ENCODE measurements at regions not wholly inside any gene's neighbourhood (a gene's known extent, or its start where the extent isn't known, plus 50 kb on each side); places are given as distances from the start of the nearest gene placed in this dataset.

DNA sequence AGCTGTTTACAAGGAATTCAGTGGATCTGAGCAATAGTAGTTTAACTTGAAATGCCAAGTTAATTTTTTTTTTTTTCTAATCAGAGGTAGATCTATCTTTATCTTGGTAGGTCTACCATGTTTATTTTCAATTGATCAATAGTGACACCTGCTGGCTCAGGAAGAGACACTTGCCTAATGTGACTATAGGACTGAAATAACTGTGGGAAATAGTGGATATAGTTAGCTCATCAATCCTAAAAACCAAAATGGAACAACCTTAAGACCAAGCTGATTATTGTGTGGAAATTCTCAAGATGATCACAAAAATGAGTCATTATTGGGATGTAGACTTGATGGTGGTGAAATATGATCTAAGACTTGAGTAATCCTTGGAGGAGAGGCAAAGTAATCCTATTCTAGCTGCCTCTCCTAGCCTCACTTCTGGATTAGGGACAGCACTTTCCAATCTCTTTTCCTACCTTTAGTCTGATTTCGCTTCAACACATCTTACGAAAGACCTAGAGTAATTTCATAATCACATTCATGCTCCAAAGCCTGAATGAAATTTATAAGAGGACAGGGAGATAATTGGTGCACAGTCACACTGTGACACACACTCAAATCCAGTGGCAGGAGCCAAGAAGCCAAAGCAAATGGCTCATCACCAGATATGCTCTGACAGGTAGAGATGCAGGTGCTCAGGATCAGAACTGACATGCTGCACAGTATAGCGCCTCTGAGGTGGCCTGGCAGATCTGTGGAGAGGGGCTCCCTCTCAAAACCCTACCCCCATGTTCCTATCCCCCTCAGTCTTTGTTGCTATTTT lies 156.3 kb downstream of the HMHB1 start:
- no peak for TF ChIP-seq POLR2AphosphoS5 (IDR thresholded peaks at IDR 0.05)
- peak; percentile 81 for TF ChIP-seq SMC3 (conservative IDR thresholded peaks at IDR 0.05; ENCODE audit: poor library complexity)
- TF ChIP-seq RAD21 (conservative IDR thresholded peaks at IDR 0.05), result peak; percentile 81
- TF ChIP-seq, protein P1, sequence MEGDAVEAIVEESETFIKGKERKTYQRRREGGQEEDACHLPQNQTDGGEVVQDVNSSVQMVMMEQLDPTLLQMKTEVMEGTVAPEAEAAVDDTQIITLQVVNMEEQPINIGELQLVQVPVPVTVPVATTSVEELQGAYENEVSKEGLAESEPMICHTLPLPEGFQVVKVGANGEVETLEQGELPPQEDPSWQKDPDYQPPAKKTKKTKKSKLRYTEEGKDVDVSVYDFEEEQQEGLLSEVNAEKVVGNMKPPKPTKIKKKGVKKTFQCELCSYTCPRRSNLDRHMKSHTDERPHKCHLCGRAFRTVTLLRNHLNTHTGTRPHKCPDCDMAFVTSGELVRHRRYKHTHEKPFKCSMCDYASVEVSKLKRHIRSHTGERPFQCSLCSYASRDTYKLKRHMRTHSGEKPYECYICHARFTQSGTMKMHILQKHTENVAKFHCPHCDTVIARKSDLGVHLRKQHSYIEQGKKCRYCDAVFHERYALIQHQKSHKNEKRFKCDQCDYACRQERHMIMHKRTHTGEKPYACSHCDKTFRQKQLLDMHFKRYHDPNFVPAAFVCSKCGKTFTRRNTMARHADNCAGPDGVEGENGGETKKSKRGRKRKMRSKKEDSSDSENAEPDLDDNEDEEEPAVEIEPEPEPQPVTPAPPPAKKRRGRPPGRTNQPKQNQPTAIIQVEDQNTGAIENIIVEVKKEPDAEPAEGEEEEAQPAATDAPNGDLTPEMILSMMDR (IDR thresholded peaks at IDR 0.05; ENCODE audit: poor library complexity, severe bottlenecking), result peak; percentile 75
- Histone ChIP-seq H3K27ac (ENCODE audit: low read length) (no peak overlapping the region), H3K4me3 (ENCODE audit: low read length) (no peak overlapping the region), H3K9me3 (ENCODE audit: low read length) (no peaks in the 10 kb centered on the region), H3K4me2 (ENCODE audit: low read length) (no peak overlapping the region), H3K9ac (ENCODE audit: low read length) (no peak overlapping the region), H2AFZ (ENCODE audit: low read depth, low read length) (no peak overlapping the region), H3K79me2 (replicated peaks; ENCODE audit: insufficient read depth, low read length) (no peaks in the 10 kb centered on the region), H3F3A (ENCODE audit: insufficient read depth, low read length, poor library complexity, severe bottlenecking) (no peaks in the 10 kb centered on the region), H3K36me3 (ENCODE audit: insufficient read depth, low read length) (no peaks in the 10 kb centered on the region), H3K9me2 (ENCODE audit: insufficient read depth, low read length) (no peaks in the 10 kb centered on the region), H3K27me3 (ENCODE audit: insufficient read depth, low read depth, low read length) (no peaks in the 10 kb centered on the region), H4K20me1 (ENCODE audit: insufficient read depth) (no peaks in the 10 kb centered on the region)

DNA sequence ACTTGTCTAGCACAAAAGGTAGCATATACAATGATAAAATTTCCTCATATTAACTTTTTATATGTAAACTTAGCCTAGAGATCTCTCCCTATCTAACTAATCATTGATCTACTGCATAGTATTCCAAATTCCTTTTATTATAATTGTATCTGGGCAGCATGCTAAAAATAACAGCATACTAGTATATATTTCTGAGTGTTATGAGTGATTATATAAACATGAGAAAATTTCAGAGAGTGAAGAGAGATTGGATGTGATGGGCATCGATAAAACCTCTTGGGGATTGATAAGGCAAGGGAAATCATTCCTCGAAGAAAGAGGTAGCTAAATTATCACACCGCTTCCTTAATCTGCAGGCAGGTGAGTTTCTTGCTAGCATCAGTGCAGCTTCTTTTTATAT lies 158.2 kb downstream of the HMHB1 start:
- no peaks in the 10 kb centered on the region for H4K20me1 ChIP-seq (ENCODE audit: insufficient read depth)
- no peak overlapping the region for H3K27ac ChIP-seq (ENCODE audit: low read length)
- no peaks in the 10 kb centered on the region for H3K27me3 ChIP-seq (ENCODE audit: insufficient read depth, low read depth, low read length)
- H3K4me2 ChIP-seq (ENCODE audit: low read length), result no peak overlapping the region
- H3K36me3 ChIP-seq (ENCODE audit: insufficient read depth, low read length), result no peaks in the 10 kb centered on the region
- no peak overlapping the region for H3K9ac ChIP-seq (ENCODE audit: low read length)
- no peaks in the 10 kb centered on the region for H3F3A ChIP-seq (ENCODE audit: insufficient read depth, low read length, poor library complexity, severe bottlenecking)
- H2AFZ ChIP-seq (ENCODE audit: low read depth, low read length), result no peak overlapping the region
- no peak overlapping the region for H3K4me3 ChIP-seq (ENCODE audit: low read length)
- TF ChIP-seq MXI1 (conservative IDR thresholded peaks at IDR 0.05; ENCODE audit: poor library complexity, severe bottlenecking) (no peak), REST (IDR thresholded peaks at IDR 0.05; ENCODE audit: borderline replicate concordance) (no peak), SMC3 (conservative IDR thresholded peaks at IDR 0.05; ENCODE audit: poor library complexity) (no peak), POLR2AphosphoS5 (IDR thresholded peaks at IDR 0.05) (no peak), EZH2 (IDR thresholded peaks at IDR 0.05; ENCODE audit: borderline replicate concordance, insufficient read depth, low read length, poor library complexity, severe bottlenecking) (no peak), EP300 (conservative IDR thresholded peaks at IDR 0.05; ENCODE audit: poor library complexity, severe bottlenecking) (no peak), RAD21 (conservative IDR thresholded peaks at IDR 0.05) (no peak), TAF1 (IDR thresholded peaks at IDR 0.05; ENCODE audit: low read depth) (no peak)
- TF ChIP-seq, protein P1 (IDR thresholded peaks at IDR 0.05; ENCODE audit: poor library complexity, severe bottlenecking), result no peak
- no peaks in the 10 kb centered on the region for H3K79me2 ChIP-seq (replicated peaks; ENCODE audit: insufficient read depth, low read length)
- no peaks in the 10 kb centered on the region for H3K9me3 ChIP-seq (ENCODE audit: low read length)
- H3K9me2 ChIP-seq (ENCODE audit: insufficient read depth, low read length), result no peaks in the 10 kb centered on the region

Measured in neural cell (in vitro differentiated cells).